ENCODE measurements at regions not wholly inside any gene's neighbourhood (a gene's known extent, or its start where the extent isn't known, plus 50 kb on each side); places are given as distances from the start of the nearest gene placed in this dataset.

- TF ChIP-seq, protein P1, sequence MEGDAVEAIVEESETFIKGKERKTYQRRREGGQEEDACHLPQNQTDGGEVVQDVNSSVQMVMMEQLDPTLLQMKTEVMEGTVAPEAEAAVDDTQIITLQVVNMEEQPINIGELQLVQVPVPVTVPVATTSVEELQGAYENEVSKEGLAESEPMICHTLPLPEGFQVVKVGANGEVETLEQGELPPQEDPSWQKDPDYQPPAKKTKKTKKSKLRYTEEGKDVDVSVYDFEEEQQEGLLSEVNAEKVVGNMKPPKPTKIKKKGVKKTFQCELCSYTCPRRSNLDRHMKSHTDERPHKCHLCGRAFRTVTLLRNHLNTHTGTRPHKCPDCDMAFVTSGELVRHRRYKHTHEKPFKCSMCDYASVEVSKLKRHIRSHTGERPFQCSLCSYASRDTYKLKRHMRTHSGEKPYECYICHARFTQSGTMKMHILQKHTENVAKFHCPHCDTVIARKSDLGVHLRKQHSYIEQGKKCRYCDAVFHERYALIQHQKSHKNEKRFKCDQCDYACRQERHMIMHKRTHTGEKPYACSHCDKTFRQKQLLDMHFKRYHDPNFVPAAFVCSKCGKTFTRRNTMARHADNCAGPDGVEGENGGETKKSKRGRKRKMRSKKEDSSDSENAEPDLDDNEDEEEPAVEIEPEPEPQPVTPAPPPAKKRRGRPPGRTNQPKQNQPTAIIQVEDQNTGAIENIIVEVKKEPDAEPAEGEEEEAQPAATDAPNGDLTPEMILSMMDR (IDR thresholded peaks at IDR 0.05) = no peak
- TF ChIP-seq POLR2A (IDR thresholded peaks at IDR 0.05) = no peak
Measured at GRCh38 chr12:88401155-88401554, 179.1 kb downstream of the KITLG start.

All from lower leg skin (tissue), 3 donors.